ENCODE measurements at regions not wholly inside any gene's neighbourhood (a gene's known extent, or its start where the extent isn't known, plus 50 kb on each side); places are given as distances from the start of the nearest gene placed in this dataset.
"Not testable (repeated sequence)": the region's sequence is repeated elsewhere in the genome, so short reads cannot be mapped to it uniquely, and the experiment has no call there.

GRCh38 chr9:86645303-86645702 lies 291.1 kb upstream of the TUT7 start:
- DNase-seq, result no peak

- DNase-seq, result no peak
Observed at GRCh38 chr9:86644675-86645034, 290.4 kb upstream of the TUT7 start.

GRCh38 chr9:86643946-86644674 lies 289.9 kb upstream of the TUT7 start:
- DNase-seq, result no peak

GRCh38 chr9:86642721-86643120 lies 288.5 kb upstream of the TUT7 start:
- DNase-seq, result no peak

GRCh38 chr9:86641970-86642369 lies 287.8 kb upstream of the TUT7 start:
- no peak for DNase-seq

GRCh38 chr9:86639899-86640379 lies 285.7 kb upstream of the TUT7 start:
- no peak for DNase-seq

GRCh38 chr9:86639287-86639686 lies 285.1 kb upstream of the TUT7 start:
- DNase-seq, result no peak

- no peak for DNase-seq
Observed at GRCh38 chr9:86638109-86638508, 283.9 kb upstream of the TUT7 start.

- DNase-seq, result no peak
Observed at GRCh38 chr9:86637515-86637914, 283.3 kb upstream of the TUT7 start.

GRCh38 chr9:86636519-86636918 lies 282.3 kb upstream of the TUT7 start:
- DNase-seq, result no peak

- no peak for DNase-seq
Observed at GRCh38 chr9:86636038-86636437, 281.8 kb upstream of the TUT7 start.

GRCh38 chr9:86634501-86634900 lies 280.3 kb upstream of the TUT7 start:
- no peak for DNase-seq

GRCh38 chr9:86633945-86634344 lies 279.7 kb upstream of the TUT7 start:
- no peak for DNase-seq

GRCh38 chr9:86632537-86632936 lies 278.3 kb upstream of the TUT7 start:
- no peak for DNase-seq

GRCh38 chr9:86629530-86629929 lies 275.3 kb upstream of the TUT7 start:
- DNase-seq, result no peak

- DNase-seq, result no peak
Observed at GRCh38 chr9:86626802-86627201, 272.6 kb upstream of the TUT7 start.

- no peak for DNase-seq
Observed at GRCh38 chr9:86624630-86625029, 270.4 kb upstream of the TUT7 start.

GRCh38 chr9:86614871-86615849 lies 260.9 kb upstream of the TUT7 start:
- no peak for DNase-seq

GRCh38 chr9:86613943-86614342 lies 259.7 kb upstream of the TUT7 start:
- DNase-seq, result no peak

- DNase-seq, result not testable (repeated sequence)
Observed at GRCh38 chr9:86611534-86611933, 257.3 kb upstream of the TUT7 start.

GRCh38 chr9:86605303-86605702 lies 251.1 kb upstream of the TUT7 start:
- DNase-seq, result no peak

GRCh38 chr9:86604741-86605140 lies 250.5 kb upstream of the TUT7 start:
- DNase-seq, result no peak

GRCh38 chr9:86602715-86603114 lies 248.5 kb upstream of the TUT7 start:
- no peak for DNase-seq

- no peak for DNase-seq
Observed at GRCh38 chr9:86601697-86602096, 247.5 kb upstream of the TUT7 start.

Measured in amniotic stem cell (primary cell).